ENCODE measurements at regions not wholly inside any gene's neighbourhood (a gene's known extent, or its start where the extent isn't known, plus 50 kb on each side); places are given as distances from the start of the nearest gene placed in this dataset.

DNA sequence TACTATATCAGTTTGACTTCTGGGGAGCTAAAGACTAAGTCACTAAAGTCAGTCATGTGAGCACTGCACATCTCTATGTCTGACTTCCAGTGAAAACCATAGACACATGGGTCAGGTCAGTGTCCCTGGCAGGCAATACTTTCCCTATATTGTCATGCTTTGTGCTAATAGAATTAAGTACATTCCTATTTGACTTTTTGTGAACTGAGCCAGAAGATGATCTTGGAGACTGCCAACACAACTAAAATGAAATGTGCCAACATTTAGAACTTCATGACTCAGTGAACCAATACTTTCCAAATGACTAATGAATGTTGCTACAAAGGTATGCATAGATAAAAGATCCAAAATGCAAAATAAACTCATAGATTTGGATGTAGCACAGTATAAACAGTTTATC is 820.8 kb upstream of the FAM98A start:
- DNase-seq: no peak
- no peak for FAIRE-seq
- H3K36me3 ChIP-seq (ENCODE audit: control insufficient read depth in 3 of 3, insufficient read depth in 2 of 3, low read depth in 1 of 3, low read length in 3 of 3): no peaks in the 10 kb centered on the region
- H3K27ac ChIP-seq (ENCODE audit: low read depth in 1 of 3, low read length in 2 of 3): no peak overlapping the region
- no peaks in the 10 kb centered on the region for H3K4me1 ChIP-seq (ENCODE audit: control insufficient read depth in 3 of 3, insufficient read depth in 2 of 3, low read depth in 1 of 3, low read length in 2 of 3)
- peaks cover 0 to 3% of the 10 kb centered on the region in 2 donors for H3K9me3 ChIP-seq (ENCODE audit: control insufficient read depth in 2 of 2, insufficient read depth in 1 of 2, low read depth in 1 of 2, low read length in 1 of 2)
- no peak overlapping the region for H3K4me3 ChIP-seq (ENCODE audit: low read depth in 1 of 3, low read length in 3 of 3)
- H3K27me3 ChIP-seq (ENCODE audit: control insufficient read depth in 3 of 3, insufficient read depth in 3 of 3, low read length in 3 of 3): no peaks in the 10 kb centered on the region

DNA sequence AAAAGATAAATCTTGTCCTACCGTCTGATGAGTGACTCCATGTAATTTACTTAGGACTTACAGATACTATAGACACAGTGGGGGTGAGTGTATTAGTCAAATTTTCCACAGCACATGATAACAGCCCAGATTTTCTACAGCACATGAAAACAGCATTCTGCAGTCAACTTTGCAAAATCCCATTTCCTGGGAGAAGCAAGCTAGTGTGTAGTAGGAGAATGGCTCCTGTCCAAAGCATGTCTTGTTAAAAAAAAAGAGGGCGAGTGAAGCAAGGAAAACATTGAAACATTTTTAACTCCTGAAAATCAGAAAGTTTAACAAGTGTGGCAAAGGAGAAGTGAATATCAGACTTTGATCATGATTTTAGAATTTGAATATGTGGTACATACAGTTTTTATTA is 817.8 kb upstream of the FAM98A start:
- no peak overlapping the region for H3K4me3 ChIP-seq (ENCODE audit: low read depth in 1 of 3, low read length in 3 of 3)
- H3K27ac ChIP-seq (ENCODE audit: low read depth in 1 of 3, low read length in 2 of 3): no peak overlapping the region
- H3K4me1 ChIP-seq (ENCODE audit: control insufficient read depth in 3 of 3, insufficient read depth in 2 of 3, low read depth in 1 of 3, low read length in 2 of 3): no peaks in the 10 kb centered on the region
- H3K9me3 ChIP-seq (ENCODE audit: control insufficient read depth in 2 of 2, insufficient read depth in 1 of 2, low read depth in 1 of 2, low read length in 1 of 2): no peaks in the 10 kb centered on the region
- H3K27me3 ChIP-seq (ENCODE audit: control insufficient read depth in 3 of 3, insufficient read depth in 3 of 3, low read length in 3 of 3): no peaks in the 10 kb centered on the region
- H3K36me3 ChIP-seq (ENCODE audit: control insufficient read depth in 3 of 3, insufficient read depth in 2 of 3, low read depth in 1 of 3, low read length in 3 of 3): no peaks in the 10 kb centered on the region
- FAIRE-seq (no peak), DNase-seq (no peak)
- 72 to 88% (median 85%) methylated on average over 2 of the region's 2 CpGs for WGBS, 3 donors

DNA sequence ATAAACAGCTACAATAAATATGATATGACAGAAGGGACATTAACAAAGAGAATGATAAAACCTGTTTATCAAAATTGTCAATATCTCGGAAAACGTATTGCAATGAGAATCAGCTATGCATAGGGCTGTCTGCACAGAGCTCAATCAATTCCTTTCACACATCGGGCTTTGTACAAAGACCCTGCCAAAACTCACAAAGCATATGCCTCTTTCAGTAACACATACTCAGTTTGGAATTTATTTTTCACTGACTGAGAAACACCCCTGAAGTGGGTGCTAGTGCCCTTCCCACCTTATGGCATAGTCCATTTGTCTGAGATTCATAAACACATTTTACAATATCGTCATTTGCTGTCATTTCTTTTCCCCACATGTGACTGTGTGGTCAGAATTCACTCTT is 815.8 kb upstream of the FAM98A start:
- Histone ChIP-seq H3K27me3 (ENCODE audit: control insufficient read depth in 3 of 3, insufficient read depth in 3 of 3, low read length in 3 of 3) (no peaks in the 10 kb centered on the region), H3K36me3 (ENCODE audit: control insufficient read depth in 3 of 3, insufficient read depth in 2 of 3, low read depth in 1 of 3, low read length in 3 of 3) (no peaks in the 10 kb centered on the region), H3K27ac (ENCODE audit: low read depth in 1 of 3, low read length in 2 of 3) (no peak overlapping the region), H3K9me3 (ENCODE audit: control insufficient read depth in 2 of 2, insufficient read depth in 1 of 2, low read depth in 1 of 2, low read length in 1 of 2) (no peaks in the 10 kb centered on the region), H3K4me1 (ENCODE audit: control insufficient read depth in 3 of 3, insufficient read depth in 2 of 3, low read depth in 1 of 3, low read length in 2 of 3) (no peaks in the 10 kb centered on the region), H3K4me3 (ENCODE audit: low read depth in 1 of 3, low read length in 3 of 3) (no peak overlapping the region)
- no peak for DNase-seq
- no peak for FAIRE-seq
- WGBS, 3 donors: 69 to 74% (median 74%) methylated on average over 4 of the region's 4 CpGs

DNA sequence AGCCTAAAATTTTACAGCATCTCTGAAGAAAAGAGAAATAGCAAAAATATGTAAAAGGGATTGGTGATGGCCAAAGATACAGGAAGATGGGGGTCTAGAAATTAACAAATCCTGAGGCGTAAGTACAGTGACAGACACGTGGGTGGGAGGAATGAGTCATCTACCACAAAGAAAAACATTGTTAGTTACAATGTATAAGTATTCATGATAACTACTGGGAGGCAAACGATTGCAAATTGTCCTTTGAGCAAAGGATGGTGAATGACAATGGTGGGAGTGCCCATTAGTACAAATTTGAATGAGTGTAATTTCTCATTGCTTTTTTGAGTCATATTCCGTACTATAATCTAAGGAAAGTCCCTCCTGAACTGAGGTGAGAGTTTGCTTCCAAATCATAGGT is 809.0 kb upstream of the FAM98A start:
- FAIRE-seq: no peak
- WGBS, 3 donors: 34 to 64% (median 44%) methylated on average over 4 of the region's 4 CpGs
- Histone ChIP-seq H3K36me3 (ENCODE audit: control insufficient read depth in 3 of 3, insufficient read depth in 2 of 3, low read depth in 1 of 3, low read length in 3 of 3) (no peaks in the 10 kb centered on the region), H3K27me3 (ENCODE audit: control insufficient read depth in 3 of 3, insufficient read depth in 3 of 3, low read length in 3 of 3) (no peaks in the 10 kb centered on the region), H3K4me3 (ENCODE audit: low read depth in 1 of 3, low read length in 3 of 3) (no peak overlapping the region), H3K9me3 (ENCODE audit: control insufficient read depth in 2 of 2, insufficient read depth in 1 of 2, low read depth in 1 of 2, low read length in 1 of 2) (no peaks in the 10 kb centered on the region), H3K4me1 (ENCODE audit: control insufficient read depth in 3 of 3, insufficient read depth in 2 of 3, low read depth in 1 of 3, low read length in 2 of 3) (no peaks in the 10 kb centered on the region), H3K27ac (ENCODE audit: low read depth in 1 of 3, low read length in 2 of 3) (no peak overlapping the region)
- no peak for DNase-seq

DNA sequence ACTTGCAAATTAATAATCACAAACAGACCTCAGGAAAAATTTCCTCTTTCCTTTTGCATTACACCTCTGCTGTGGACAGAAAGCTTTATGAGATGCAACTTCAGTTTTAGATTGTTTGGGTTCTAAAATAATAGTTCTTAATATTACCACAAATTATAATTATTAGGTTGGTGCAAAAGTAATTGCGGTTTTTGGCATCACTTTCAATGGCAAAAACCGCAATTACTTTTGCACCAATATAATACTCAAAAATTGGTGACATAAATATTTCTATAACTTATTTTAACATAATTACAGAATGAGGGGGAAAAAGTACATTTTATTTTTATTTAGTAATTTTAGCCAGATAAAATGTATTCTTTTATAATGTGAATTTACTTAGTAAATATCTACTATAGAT is 804.4 kb upstream of the FAM98A start:
- WGBS, 3 donors: 92 to 95% (median 93%) methylated on average over 2 of the region's 2 CpGs
- H3K27ac ChIP-seq (ENCODE audit: low read depth in 1 of 3, low read length in 2 of 3): no peak overlapping the region
- no peak for DNase-seq
- FAIRE-seq: no peak
- H3K36me3 ChIP-seq (ENCODE audit: control insufficient read depth in 3 of 3, insufficient read depth in 2 of 3, low read depth in 1 of 3, low read length in 3 of 3): no peaks in the 10 kb centered on the region
- H3K9me3 ChIP-seq (ENCODE audit: control insufficient read depth in 2 of 2, insufficient read depth in 1 of 2, low read depth in 1 of 2, low read length in 1 of 2): no peaks in the 10 kb centered on the region
- H3K4me3 ChIP-seq (ENCODE audit: low read depth in 1 of 3, low read length in 3 of 3): no peak overlapping the region
- no peaks in the 10 kb centered on the region for H3K4me1 ChIP-seq (ENCODE audit: control insufficient read depth in 3 of 3, insufficient read depth in 2 of 3, low read depth in 1 of 3, low read length in 2 of 3)
- H3K27me3 ChIP-seq (ENCODE audit: control insufficient read depth in 3 of 3, insufficient read depth in 3 of 3, low read length in 3 of 3): no peaks in the 10 kb centered on the region

DNA sequence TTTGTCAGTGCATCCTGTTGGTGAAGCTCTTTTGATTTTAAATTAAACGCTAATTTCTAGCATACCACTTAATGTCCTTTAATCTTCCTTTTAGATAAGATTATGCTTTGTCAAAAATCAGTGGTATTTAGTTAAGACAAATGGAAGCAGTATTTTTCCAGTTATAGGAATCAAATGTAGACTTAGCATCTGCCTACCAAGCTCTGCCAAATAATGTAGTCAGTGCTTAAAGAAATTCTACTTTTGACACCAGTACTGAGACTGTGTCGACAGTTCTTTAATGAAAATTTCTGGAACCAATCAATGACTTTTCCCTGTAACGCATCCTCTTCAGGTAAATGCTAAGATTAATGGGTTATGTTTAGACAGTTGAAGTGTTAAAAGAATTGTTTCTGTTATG is 803.3 kb upstream of the FAM98A start:
- FAIRE-seq: no peak

DNA sequence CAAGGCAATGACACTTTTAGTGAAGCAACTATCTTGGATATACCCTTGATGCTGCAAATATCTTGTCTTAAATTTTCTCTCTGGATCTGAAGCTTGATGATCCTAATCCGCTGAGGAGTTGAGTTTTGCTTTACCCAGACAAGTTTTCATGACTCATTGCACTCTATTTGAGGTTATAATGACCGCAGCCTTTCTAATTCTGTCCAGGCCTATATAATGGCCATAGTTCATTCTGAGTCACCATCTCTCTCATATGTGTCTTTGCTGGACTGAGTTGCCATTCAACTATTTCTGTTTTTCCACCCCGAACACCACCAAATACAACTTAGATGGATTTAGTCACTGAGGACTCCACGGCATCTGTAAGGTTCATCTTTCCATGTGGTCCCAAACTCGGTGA is 802.1 kb upstream of the FAM98A start:
- WGBS, 3 donors: 82 to 88% (median 87%) methylated on average over 5 of the region's 5 CpGs
- no peak for FAIRE-seq

More for the DNA sequence above, 803.3 kb upstream of the FAM98A start:
- Histone ChIP-seq H3K9me3 (ENCODE audit: control insufficient read depth in 2 of 2, insufficient read depth in 1 of 2, low read depth in 1 of 2, low read length in 1 of 2) (no peaks in the 10 kb centered on the region), H3K27me3 (ENCODE audit: control insufficient read depth in 3 of 3, insufficient read depth in 3 of 3, low read length in 3 of 3) (no peaks in the 10 kb centered on the region), H3K36me3 (ENCODE audit: control insufficient read depth in 3 of 3, insufficient read depth in 2 of 3, low read depth in 1 of 3, low read length in 3 of 3) (no peaks in the 10 kb centered on the region), H3K27ac (ENCODE audit: low read depth in 1 of 3, low read length in 2 of 3) (no peak overlapping the region), H3K4me3 (ENCODE audit: low read depth in 1 of 3, low read length in 3 of 3) (no peak overlapping the region), H3K4me1 (ENCODE audit: control insufficient read depth in 3 of 3, insufficient read depth in 2 of 3, low read depth in 1 of 3, low read length in 2 of 3) (no peaks in the 10 kb centered on the region)
- WGBS, 3 donors: 85 to 89% (median 87%) methylated on average over 3 of the region's 3 CpGs
- no peak for DNase-seq

DNA sequence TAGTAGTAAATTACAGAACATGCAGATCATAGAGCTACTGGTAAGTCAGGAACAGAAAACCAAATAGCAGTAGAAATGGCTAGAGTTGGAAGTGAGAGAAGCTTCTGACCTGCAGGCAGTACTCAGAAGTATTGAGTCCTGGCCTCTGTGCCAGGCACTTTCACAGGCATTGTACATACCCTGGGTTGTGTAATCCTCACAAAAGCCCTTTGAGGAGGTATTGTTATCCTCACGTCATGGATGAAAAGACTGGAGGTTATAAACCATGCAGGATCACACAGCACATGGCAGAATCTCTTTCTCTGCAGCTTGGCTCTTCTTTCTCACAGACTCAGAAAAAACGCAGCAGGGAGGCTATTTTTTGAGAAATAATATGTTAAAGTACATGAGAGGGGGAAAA is 789.3 kb upstream of the FAM98A start:
- no peak overlapping the region for H3K27ac ChIP-seq (ENCODE audit: low read depth in 1 of 3, low read length in 2 of 3)
- no peaks in the 10 kb centered on the region for H3K27me3 ChIP-seq (ENCODE audit: control insufficient read depth in 3 of 3, insufficient read depth in 3 of 3, low read length in 3 of 3)
- DNase-seq (no peak), FAIRE-seq (no peak)
- H3K4me3 ChIP-seq (ENCODE audit: low read depth in 1 of 3, low read length in 3 of 3): no peak overlapping the region
- no peaks in the 10 kb centered on the region for H3K4me1 ChIP-seq (ENCODE audit: control insufficient read depth in 3 of 3, insufficient read depth in 2 of 3, low read depth in 1 of 3, low read length in 2 of 3)
- 57 to 65% (median 64%) methylated on average over 2 of the region's 2 CpGs for WGBS, 3 donors
- no peaks in the 10 kb centered on the region for H3K9me3 ChIP-seq (ENCODE audit: control insufficient read depth in 2 of 2, insufficient read depth in 1 of 2, low read depth in 1 of 2, low read length in 1 of 2)
- no peaks in the 10 kb centered on the region for H3K36me3 ChIP-seq (ENCODE audit: control insufficient read depth in 3 of 3, insufficient read depth in 2 of 3, low read depth in 1 of 3, low read length in 3 of 3)

More for the DNA sequence above, 802.1 kb upstream of the FAM98A start:
- no peaks in the 10 kb centered on the region for H3K9me3 ChIP-seq (ENCODE audit: control insufficient read depth in 2 of 2, insufficient read depth in 1 of 2, low read depth in 1 of 2, low read length in 1 of 2)
- H3K27ac ChIP-seq (ENCODE audit: low read depth in 1 of 3, low read length in 2 of 3): no peak overlapping the region
- DNase-seq: no peak
- no peaks in the 10 kb centered on the region for H3K27me3 ChIP-seq (ENCODE audit: control insufficient read depth in 3 of 3, insufficient read depth in 3 of 3, low read length in 3 of 3)
- no peak overlapping the region for H3K4me3 ChIP-seq (ENCODE audit: low read depth in 1 of 3, low read length in 3 of 3)
- no peaks in the 10 kb centered on the region for H3K4me1 ChIP-seq (ENCODE audit: control insufficient read depth in 3 of 3, insufficient read depth in 2 of 3, low read depth in 1 of 3, low read length in 2 of 3)
- H3K36me3 ChIP-seq (ENCODE audit: control insufficient read depth in 3 of 3, insufficient read depth in 2 of 3, low read depth in 1 of 3, low read length in 3 of 3): no peaks in the 10 kb centered on the region

DNA sequence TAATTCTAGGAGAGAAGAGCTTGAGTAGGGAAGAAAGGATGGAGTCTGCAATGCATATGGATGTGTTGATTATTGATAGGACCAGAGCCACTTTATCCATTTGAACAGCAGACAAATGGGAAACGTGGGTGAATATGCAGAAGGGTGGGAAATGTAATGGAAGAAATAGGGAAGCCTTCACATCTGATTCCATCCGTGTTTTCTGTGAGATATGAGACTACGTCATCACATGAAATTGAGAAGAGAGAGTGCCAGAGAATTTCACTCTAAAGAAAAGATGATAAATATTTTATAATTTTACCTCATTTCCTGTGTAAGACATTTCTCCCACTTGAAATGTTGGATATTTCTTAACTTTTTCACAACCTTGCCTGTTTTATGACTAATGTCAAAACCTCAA is 788.4 kb upstream of the FAM98A start:
- no peaks in the 10 kb centered on the region for H3K36me3 ChIP-seq (ENCODE audit: control insufficient read depth in 3 of 3, insufficient read depth in 2 of 3, low read depth in 1 of 3, low read length in 3 of 3)
- H3K9me3 ChIP-seq (ENCODE audit: control insufficient read depth in 2 of 2, insufficient read depth in 1 of 2, low read depth in 1 of 2, low read length in 1 of 2): no peaks in the 10 kb centered on the region
- no peak for FAIRE-seq
- no peak for DNase-seq
- H3K27me3 ChIP-seq (ENCODE audit: control insufficient read depth in 3 of 3, insufficient read depth in 3 of 3, low read length in 3 of 3): no peaks in the 10 kb centered on the region
- H3K27ac ChIP-seq (ENCODE audit: low read depth in 1 of 3, low read length in 2 of 3): no peak overlapping the region
- H3K4me3 ChIP-seq (ENCODE audit: low read depth in 1 of 3, low read length in 3 of 3): no peak overlapping the region
- WGBS, 3 donors: 56 to 70% (median 62%) methylated on average over 3 of the region's 3 CpGs
- no peaks in the 10 kb centered on the region for H3K4me1 ChIP-seq (ENCODE audit: control insufficient read depth in 3 of 3, insufficient read depth in 2 of 3, low read depth in 1 of 3, low read length in 2 of 3)

Data from small intestine (tissue), 7 donors.